Ovary (tissue), 7 donors: ENCODE measurements at regions not wholly inside any gene's neighbourhood (a gene's known extent, or its start where the extent isn't known, plus 50 kb on each side); places are given as distances from the start of the nearest gene placed in this dataset.

Source experiments
- DNase-seq, 5 donors: peaks; one replicate each; pipeline ENCODE4 v3.0.0-alpha.2; 2019 to 2020
- H3K27ac ChIP-seq, 2 donors: fragments of 200-600 bp; one replicate each; pipeline versions ENCODE4 v1.5.1 to v1.8.0; 2019 to 2022
- H3K27me3 ChIP-seq: fragments of 200-600 bp; one replicate; pipeline ENCODE4 v1.8.0; 2022
- H3K36me3 ChIP-seq: fragments of 200-600 bp; sonication (generic); one replicate; pipeline ENCODE4 v1.5.1; 2019
- H3K4me1 ChIP-seq: one replicate; pipeline ENCODE4 v1.8.1; 2013; ENCODE audit warnings: mild to moderate bottlenecking, moderate library complexity; ENCODE audit not compliant: insufficient read depth
- H3K4me3 ChIP-seq: fragments of 200-600 bp; sonication (generic); one replicate; pipeline ENCODE4 v1.5.1; 2017
- H3K9me3 ChIP-seq, 2 donors: fragments of 200-600 bp in 1 of 2; sonication (generic) in 1 of 2; one replicate each; pipeline versions ENCODE4 v1.5.1 to v1.8.1; 2013 to 2019; ENCODE audit warnings: mild to moderate bottlenecking in 1 of 2, moderate library complexity in 1 of 2
- CTCF ChIP-seq, 3 donors: fragments of 450-650 bp in 2 of 3; fragments of 200-600 bp in 1 of 3; IDR thresholded peaks; one replicate each; pipeline versions ENCODE4 v1.5.1 to v1.8.0; 2016 to 2022; ENCODE audit warnings: antibody characterized with exemption in 3 of 3, mild to moderate bottlenecking in 1 of 3
- EP300 ChIP-seq: sonication (generic); formaldehyde crosslinking; IDR thresholded peaks from one replicate; pipeline ENCODE4 v1.6.1; 2017; ENCODE audit warnings: antibody characterized with exemption
- POLR2A ChIP-seq: fragments of 450-650 bp; IDR thresholded peaks from one replicate; pipeline ENCODE4 v1.6.1; 2017; ENCODE audit warnings: antibody characterized with exemption, mild to moderate bottlenecking, moderate library complexity
- WGBS, 3 donors: extraction: QIAGEN DNeasy Blood & Tissue Kit in 1 of 3; methylation state at CpG; one replicate each; pipeline versions ENCODE4 v1.1.5 to v1.1.7; 2013 to 2017; 5-methylcytosine and 5-hydroxymethylcytosine counted together
- intact Hi-C, 4 donors: fragments of 100-400 bp; cut with DNase I; formaldehyde crosslinking; loops; one replicate each; pipeline versions ENCODE4 v1.11.0 to v1.15.1; 2022 to 2023
- donor health status: DM: no; HTN: no; CAD: no; lungs with moderate emphysema.
- donor health status: DM: no; HTN: no; CAD: no.
- donor health status: Bipolar disorder and iron deficiency.
- donor health status: DM: no; HTN: no; CAD: no.
- donor health status: DM: yes; HTN: yes; CAD: no.

DNA sequence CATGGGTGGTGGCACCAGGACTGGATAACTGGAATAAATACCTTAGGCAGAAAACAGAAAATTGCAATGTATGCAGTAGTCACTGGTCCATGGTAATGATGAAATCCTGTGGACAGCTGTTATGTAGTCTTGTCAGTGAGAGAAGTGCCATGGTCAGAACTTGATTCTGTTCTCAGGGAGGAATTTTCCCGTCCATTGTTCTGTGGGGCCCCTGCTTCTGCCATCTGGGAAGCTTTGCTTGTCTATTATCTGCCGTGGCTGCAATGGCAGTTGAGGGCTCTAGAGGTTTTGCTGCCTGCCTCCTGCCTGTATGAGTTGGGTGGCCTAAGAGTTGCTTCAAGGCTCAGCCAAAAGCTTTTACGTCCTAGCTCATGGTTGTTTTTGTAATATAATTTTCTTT lies 126.8 kb upstream of the SLC35B3 start:
- intact Hi-C loops = no loop called here
- Histone ChIP-seq H3K4me1 (no peaks in the 10 kb centered on the region), H3K27me3 (no peaks in the 10 kb centered on the region), H3K9me3 (no peaks in the 10 kb centered on the region), H3K36me3 (no peaks in the 10 kb centered on the region), H3K27ac (no peak overlapping the region), H3K4me3 (no peak overlapping the region)
- no peak for DNase-seq
- WGBS, 3 donors = 78 to 82% (median 81%) methylated on average over 3 of the region's 3 CpGs
- no peak for TF ChIP-seq CTCF (IDR thresholded peaks at IDR 0.05)

DNA sequence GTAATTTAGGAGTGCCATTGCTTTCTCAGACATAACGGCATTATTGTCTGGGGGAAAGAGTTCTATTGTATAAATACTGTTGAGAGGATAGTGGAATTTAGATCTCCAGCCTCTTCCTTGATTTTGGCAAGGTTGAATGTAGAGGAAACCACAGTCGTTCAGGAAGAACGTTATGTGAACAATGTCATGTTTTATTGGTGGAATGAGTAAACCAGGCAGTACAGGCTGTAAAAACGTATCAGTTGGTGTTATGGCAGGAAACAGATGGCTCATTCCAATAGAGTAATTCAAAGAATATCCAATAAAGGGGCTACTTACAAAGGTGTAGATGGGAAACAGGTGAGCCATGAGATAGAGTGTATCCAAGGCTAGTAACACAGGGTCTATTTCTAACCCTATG lies 123.6 kb upstream of the SLC35B3 start:
- H3K27me3 ChIP-seq = no peaks in the 10 kb centered on the region
- no peaks in the 10 kb centered on the region for H3K4me1 ChIP-seq
- no peak for DNase-seq
- 61 to 68% (median 65%) methylated on average over 4 of the region's 4 CpGs for whole genome bisulfite sequencing, 3 donors
- H3K36me3 ChIP-seq = no peaks in the 10 kb centered on the region
- H3K9me3 ChIP-seq = no peaks in the 10 kb centered on the region
- intact Hi-C loops = no loop called here
- no peak overlapping the region for H3K27ac ChIP-seq
- H3K4me3 ChIP-seq = no peak overlapping the region
- TF ChIP-seq POLR2A (no peak), CTCF (IDR thresholded peaks at IDR 0.05) (no peak), EP300 (no peak)

DNA sequence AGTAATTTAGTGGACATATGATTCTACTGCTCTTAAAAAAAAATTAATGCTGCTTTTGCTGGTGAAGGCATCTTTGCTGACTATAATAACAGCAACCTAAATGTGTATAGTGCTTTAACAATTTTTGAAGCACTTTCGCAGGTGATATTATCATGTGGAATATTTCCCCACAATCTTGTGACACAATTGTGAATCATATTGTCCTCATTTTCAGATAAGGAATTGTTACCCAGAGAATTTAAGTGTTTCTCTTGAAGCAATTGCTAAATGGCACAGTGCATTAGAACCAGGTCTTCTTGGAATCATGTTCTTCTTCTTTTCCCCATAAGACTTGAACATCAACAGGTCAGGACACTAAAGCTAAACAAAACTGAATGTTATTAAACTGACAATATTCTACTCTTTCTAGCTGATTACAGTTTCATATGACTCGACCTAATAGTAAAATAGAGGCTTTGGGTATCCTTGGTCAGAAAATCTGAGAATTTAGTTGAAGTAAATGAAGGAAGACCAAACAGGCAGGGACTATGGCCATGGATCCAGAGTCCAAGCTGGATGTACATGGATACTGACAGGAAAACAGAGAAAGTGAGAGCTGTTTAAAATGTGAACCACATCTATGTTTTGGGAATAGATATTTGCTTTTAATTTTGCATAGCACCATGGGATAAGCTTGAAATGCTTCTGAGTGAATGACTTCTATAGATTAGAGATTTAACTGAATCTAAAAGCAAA lies 121.8 kb upstream of the SLC35B3 start:
- Histone ChIP-seq H3K36me3 (no peaks in the 10 kb centered on the region), H3K4me3 (no peak overlapping the region), H3K27me3 (no peaks in the 10 kb centered on the region), H3K27ac (no peak overlapping the region), H3K9me3 (no peaks in the 10 kb centered on the region), H3K4me1 (no peaks in the 10 kb centered on the region)
- 74 to 81% (median 77%) methylated on average over 2 of the region's 2 CpGs for WGBS, 3 donors
- DNase-seq = no peak
- intact Hi-C loops = no loop called here
- TF ChIP-seq POLR2A (no peak), CTCF (IDR thresholded peaks at IDR 0.05) (no peak), EP300 (no peak)

- H3K27ac ChIP-seq = no peak overlapping the region
- WGBS, 3 donors = 55 to 68% (median 58%) methylated on average over 1 of the region's 1 CpG
- H3K4me3 ChIP-seq = no peak overlapping the region
- H3K4me1 ChIP-seq = no peaks in the 10 kb centered on the region
- TF ChIP-seq POLR2A (no peak), EP300 (no peak), CTCF (IDR thresholded peaks at IDR 0.05) (no peak)
- no peak for DNase-seq
- H3K27me3 ChIP-seq = no peaks in the 10 kb centered on the region
- no peaks in the 10 kb centered on the region for H3K9me3 ChIP-seq
- intact Hi-C loops = no loop called here
- no peaks in the 10 kb centered on the region for H3K36me3 ChIP-seq
Measured at GRCh38 chr6:8556370-8557013, 121.1 kb upstream of the SLC35B3 start.
